Astrocyte (in vitro differentiated cells and primary cell): ENCODE measurements at regions not wholly inside any gene's neighbourhood (a gene's known extent, or its start where the extent isn't known, plus 50 kb on each side); places are given as distances from the start of the nearest gene placed in this dataset.

Source experiments
- EZH2 ChIP-seq: IDR thresholded peaks from 2 replicates; pipeline ENCODE4 v1.6.1; 2012; ENCODE audit warnings: mild to moderate bottlenecking, low read length, inconsistent platforms; ENCODE audit not compliant: insufficient read depth
- TF ChIP-seq, protein P1 (sequence below): IDR thresholded peaks from 2 replicates; pipeline ENCODE4 v1.5.1; 2011; ENCODE audit warnings: low read depth, mild to moderate bottlenecking, inconsistent platforms, low read length, moderate library complexity; ENCODE audit not compliant: insufficient read depth

DNA sequence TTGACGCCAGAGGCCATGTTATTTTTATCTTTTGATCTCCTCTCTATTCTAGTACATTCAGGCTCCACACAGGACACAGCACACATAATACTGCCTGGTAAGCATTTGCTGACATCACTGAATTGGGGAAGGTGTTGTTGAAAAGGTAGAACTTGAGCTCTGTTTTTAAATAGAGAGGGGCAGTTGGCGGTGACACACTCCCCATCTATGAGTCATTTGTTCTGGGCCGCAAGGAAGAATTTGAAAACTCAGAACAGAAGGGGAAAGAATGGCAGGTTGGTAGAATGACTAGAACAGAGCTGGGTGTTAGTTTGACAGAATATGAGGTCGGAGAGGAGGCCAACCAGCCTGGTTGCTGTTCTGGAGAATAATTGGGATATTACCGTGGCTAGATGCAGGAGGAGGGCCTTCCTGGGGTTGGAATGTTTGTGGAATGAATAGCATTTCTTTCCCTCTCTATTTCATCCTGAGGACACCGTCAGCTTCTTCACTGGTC is 52.1 kb upstream of the ERRFI1 start:
- no peak for TF ChIP-seq EZH2
- TF ChIP-seq, protein P1, sequence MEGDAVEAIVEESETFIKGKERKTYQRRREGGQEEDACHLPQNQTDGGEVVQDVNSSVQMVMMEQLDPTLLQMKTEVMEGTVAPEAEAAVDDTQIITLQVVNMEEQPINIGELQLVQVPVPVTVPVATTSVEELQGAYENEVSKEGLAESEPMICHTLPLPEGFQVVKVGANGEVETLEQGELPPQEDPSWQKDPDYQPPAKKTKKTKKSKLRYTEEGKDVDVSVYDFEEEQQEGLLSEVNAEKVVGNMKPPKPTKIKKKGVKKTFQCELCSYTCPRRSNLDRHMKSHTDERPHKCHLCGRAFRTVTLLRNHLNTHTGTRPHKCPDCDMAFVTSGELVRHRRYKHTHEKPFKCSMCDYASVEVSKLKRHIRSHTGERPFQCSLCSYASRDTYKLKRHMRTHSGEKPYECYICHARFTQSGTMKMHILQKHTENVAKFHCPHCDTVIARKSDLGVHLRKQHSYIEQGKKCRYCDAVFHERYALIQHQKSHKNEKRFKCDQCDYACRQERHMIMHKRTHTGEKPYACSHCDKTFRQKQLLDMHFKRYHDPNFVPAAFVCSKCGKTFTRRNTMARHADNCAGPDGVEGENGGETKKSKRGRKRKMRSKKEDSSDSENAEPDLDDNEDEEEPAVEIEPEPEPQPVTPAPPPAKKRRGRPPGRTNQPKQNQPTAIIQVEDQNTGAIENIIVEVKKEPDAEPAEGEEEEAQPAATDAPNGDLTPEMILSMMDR: no peak
